ENCODE measurements at regions not wholly inside any gene's neighbourhood (a gene's known extent, or its start where the extent isn't known, plus 50 kb on each side); places are given as distances from the start of the nearest gene placed in this dataset.

- no peak for TF ChIP-seq CTCF (IDR thresholded peaks at IDR 0.05; ENCODE audit: extremely low read depth in 1 of 2, insufficient read depth in 1 of 2, low read depth in 1 of 2, low read length in 2 of 2)
- no peak for TF ChIP-seq EZH2 (IDR thresholded peaks at IDR 0.05; ENCODE audit: borderline replicate concordance, low read depth, low read length, severe bottlenecking)
- TF ChIP-seq POLR2AphosphoS5 (IDR thresholded peaks at IDR 0.05; ENCODE audit: insufficient read depth, low read depth, low read length), result no peak
- TF ChIP-seq JUN (IDR thresholded peaks at IDR 0.05; ENCODE audit: borderline replicate concordance, insufficient read depth, insufficient read length, low read depth), result no peak
- TF ChIP-seq MAX (IDR thresholded peaks at IDR 0.05; ENCODE audit: insufficient read depth, insufficient read length), result no peak
- no peak for TF ChIP-seq POLR2A (IDR thresholded peaks at IDR 0.05; ENCODE audit: low read depth, low read length)
- no peak for TF ChIP-seq GATA2 (IDR thresholded peaks at IDR 0.05; ENCODE audit: insufficient read depth, insufficient read length, low read depth, low read length)
- TF ChIP-seq MYC (IDR thresholded peaks at IDR 0.05; ENCODE audit: low read depth, low read length), result no peak
- no peak for TF ChIP-seq FOS (IDR thresholded peaks at IDR 0.05; ENCODE audit: borderline replicate concordance, insufficient read depth, low read length)
These were observed 87.0 kb upstream of the GATA6 start for GRCh38 chr18:22082408-22082807.

Measured in endothelial cell of umbilical vein (primary cell).